Cerebellar cortex (tissue), 1 donor: ENCODE measurements at regions not wholly inside any gene's neighbourhood (a gene's known extent, or its start where the extent isn't known, plus 50 kb on each side); places are given as distances from the start of the nearest gene placed in this dataset.

Experiments
- DNase-seq: peaks from one replicate; pipeline ENCODE4 v3.0.0-alpha.2; 2015; ENCODE audit warnings: low spot score

GRCh38 chr3:46113608-46114007 lies 86.3 kb upstream of the XCR1 start:
- peak; percentile 56 for DNase-seq

GRCh38 chr3:46112984-46113383 lies 85.7 kb upstream of the XCR1 start:
- no peak for DNase-seq

- peak; percentile 40 for DNase-seq
Measured at GRCh38 chr3:46112296-46112695, 85.0 kb upstream of the XCR1 start.

GRCh38 chr3:46110701-46111493 lies 83.6 kb upstream of the XCR1 start:
- peak; percentile 76 for DNase-seq

- no peak for DNase-seq
Measured at GRCh38 chr3:46107682-46108081, 80.4 kb upstream of the XCR1 start.

- DNase-seq = no peak
Measured at GRCh38 chr3:46105306-46105919, 78.1 kb upstream of the XCR1 start.

- no peak for DNase-seq
Measured at GRCh38 chr3:46104706-46105105, 77.4 kb upstream of the XCR1 start.

- no peak for DNase-seq
Measured at GRCh38 chr3:46102780-46103130, 75.5 kb upstream of the XCR1 start.

GRCh38 chr3:46102059-46102779 lies 74.9 kb upstream of the XCR1 start:
- DNase-seq = no peak

- no peak for DNase-seq
Measured at GRCh38 chr3:46100812-46101211, 73.5 kb upstream of the XCR1 start.

GRCh38 chr3:46098319-46098761 lies 71.1 kb upstream of the XCR1 start:
- no peak for DNase-seq

GRCh38 chr3:46097691-46098241 lies 70.5 kb upstream of the XCR1 start:
- DNase-seq = no peak

GRCh38 chr3:46096781-46097180 lies 69.5 kb upstream of the XCR1 start:
- no peak for DNase-seq

- no peak for DNase-seq
Measured at GRCh38 chr3:46096336-46096735, 69.1 kb upstream of the XCR1 start.

- DNase-seq = no peak
Measured at GRCh38 chr3:46095307-46095706, 68.0 kb upstream of the XCR1 start.

GRCh38 chr3:46094506-46094905 lies 67.2 kb upstream of the XCR1 start:
- DNase-seq = no peak

GRCh38 chr3:46093966-46094365 lies 66.7 kb upstream of the XCR1 start:
- DNase-seq = no peak

- no peak for DNase-seq
Measured at GRCh38 chr3:46093327-46093942, 66.2 kb upstream of the XCR1 start.

GRCh38 chr3:46092702-46093080 lies 65.4 kb upstream of the XCR1 start:
- no peak for DNase-seq

GRCh38 chr3:46091741-46092701 lies 64.7 kb upstream of the XCR1 start:
- DNase-seq = no peak

- no peak for DNase-seq
Measured at GRCh38 chr3:46091046-46091445, 63.8 kb upstream of the XCR1 start.
